Colonic mucosa (tissue), 4 donors: ENCODE measurements at regions not wholly inside any gene's neighbourhood (a gene's known extent, or its start where the extent isn't known, plus 50 kb on each side); places are given as distances from the start of the nearest gene placed in this dataset.

Experiments used
- DNase-seq: peaks from one replicate; pipeline ENCODE4 v3.0.0-alpha.2; 2020
- H3K27ac ChIP-seq: fragments of 200-600 bp; one replicate; pipeline ENCODE4 v1.8.0; 2021
- H3K27me3 ChIP-seq: fragments of 200-600 bp; one replicate; pipeline ENCODE4 v1.8.0; 2021
- H3K36me3 ChIP-seq: fragments of 200-600 bp; one replicate; pipeline ENCODE4 v1.8.0; 2021
- H3K4me1 ChIP-seq: fragments of 200-600 bp; one replicate; pipeline ENCODE4 v1.8.0; 2021; ENCODE audit warnings: mild to moderate bottlenecking
- H3K4me3 ChIP-seq: fragments of 200-600 bp; one replicate; pipeline ENCODE4 v1.8.0; 2021
- H3K9ac ChIP-seq, 2 donors: one replicate each; pipeline ENCODE4 v1.7.0; 2013; ENCODE audit warnings: control low read depth in 2 of 2, low read depth in 2 of 2, low read length in 2 of 2
- H3K9me3 ChIP-seq: fragments of 200-600 bp; one replicate; pipeline ENCODE4 v1.8.0; 2021
- intact Hi-C: fragments of 100-400 bp; cut with DNase I; formaldehyde crosslinking; loops from one replicate; pipeline ENCODE4 v1.14.1; 2022
- TF ChIP-seq, protein P1 (sequence below): fragments of 200-600 bp; IDR thresholded peaks from one replicate; pipeline ENCODE4 v1.8.0; 2022; ENCODE audit warnings: antibody characterized with exemption, mild to moderate bottlenecking
- donor health status: healthy.
- donor health status: DM: no; HTN: no; CAD: no.
- donor health status: DM: no; HTN: no; CAD: no.

DNA sequence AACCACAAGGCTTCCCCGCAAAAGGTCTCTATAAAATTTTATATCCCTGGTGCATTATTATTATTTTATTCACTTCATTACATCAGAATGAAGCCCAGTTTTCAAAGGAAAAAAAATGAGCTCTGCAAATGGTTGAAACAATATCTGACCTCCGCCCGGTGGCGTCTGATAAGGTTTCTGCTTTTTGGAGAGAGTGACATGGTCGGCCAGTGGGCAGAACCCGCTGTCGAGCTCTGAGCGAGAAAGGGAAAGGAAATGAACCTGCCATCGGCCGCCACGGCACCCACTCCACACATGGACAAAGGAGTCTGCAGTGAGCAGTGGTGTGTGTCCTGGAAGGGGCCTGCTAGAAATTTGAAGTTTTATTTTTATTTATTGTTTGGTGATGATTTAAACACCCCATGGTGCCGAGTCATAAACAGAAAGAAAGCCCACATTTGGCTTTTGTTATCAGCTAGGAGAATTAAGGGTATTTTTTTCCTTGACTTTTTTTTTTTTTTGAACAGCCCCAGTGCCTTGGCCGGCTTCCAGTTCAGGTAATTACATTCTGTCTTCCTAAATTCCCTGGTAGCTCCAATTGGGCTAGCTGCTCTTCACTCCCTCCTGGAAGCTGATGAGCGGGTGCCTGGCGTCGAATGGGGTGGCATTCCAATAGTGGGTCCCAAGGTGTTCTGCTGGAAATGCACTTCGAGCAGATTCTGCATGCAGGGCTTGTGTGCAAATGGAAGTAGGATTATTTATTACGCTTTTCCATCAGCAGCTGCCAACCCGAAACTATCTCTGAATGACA is 149.4 kb upstream of the MKI67 start:
- H3K9ac ChIP-seq = no peak overlapping the region
- intact Hi-C loops = no loop called here
- DNase-seq = no peak
- H3K4me3 ChIP-seq = no peak overlapping the region
- H3K27ac ChIP-seq = no peak overlapping the region
- no peaks in the 10 kb centered on the region for H3K4me1 ChIP-seq
- no peaks in the 10 kb centered on the region for H3K9me3 ChIP-seq
- H3K27me3 ChIP-seq = peaks cover 3% of the 10 kb centered on the region
- TF ChIP-seq, protein P1, sequence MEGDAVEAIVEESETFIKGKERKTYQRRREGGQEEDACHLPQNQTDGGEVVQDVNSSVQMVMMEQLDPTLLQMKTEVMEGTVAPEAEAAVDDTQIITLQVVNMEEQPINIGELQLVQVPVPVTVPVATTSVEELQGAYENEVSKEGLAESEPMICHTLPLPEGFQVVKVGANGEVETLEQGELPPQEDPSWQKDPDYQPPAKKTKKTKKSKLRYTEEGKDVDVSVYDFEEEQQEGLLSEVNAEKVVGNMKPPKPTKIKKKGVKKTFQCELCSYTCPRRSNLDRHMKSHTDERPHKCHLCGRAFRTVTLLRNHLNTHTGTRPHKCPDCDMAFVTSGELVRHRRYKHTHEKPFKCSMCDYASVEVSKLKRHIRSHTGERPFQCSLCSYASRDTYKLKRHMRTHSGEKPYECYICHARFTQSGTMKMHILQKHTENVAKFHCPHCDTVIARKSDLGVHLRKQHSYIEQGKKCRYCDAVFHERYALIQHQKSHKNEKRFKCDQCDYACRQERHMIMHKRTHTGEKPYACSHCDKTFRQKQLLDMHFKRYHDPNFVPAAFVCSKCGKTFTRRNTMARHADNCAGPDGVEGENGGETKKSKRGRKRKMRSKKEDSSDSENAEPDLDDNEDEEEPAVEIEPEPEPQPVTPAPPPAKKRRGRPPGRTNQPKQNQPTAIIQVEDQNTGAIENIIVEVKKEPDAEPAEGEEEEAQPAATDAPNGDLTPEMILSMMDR = no peak
- H3K36me3 ChIP-seq = no peaks in the 10 kb centered on the region

DNA sequence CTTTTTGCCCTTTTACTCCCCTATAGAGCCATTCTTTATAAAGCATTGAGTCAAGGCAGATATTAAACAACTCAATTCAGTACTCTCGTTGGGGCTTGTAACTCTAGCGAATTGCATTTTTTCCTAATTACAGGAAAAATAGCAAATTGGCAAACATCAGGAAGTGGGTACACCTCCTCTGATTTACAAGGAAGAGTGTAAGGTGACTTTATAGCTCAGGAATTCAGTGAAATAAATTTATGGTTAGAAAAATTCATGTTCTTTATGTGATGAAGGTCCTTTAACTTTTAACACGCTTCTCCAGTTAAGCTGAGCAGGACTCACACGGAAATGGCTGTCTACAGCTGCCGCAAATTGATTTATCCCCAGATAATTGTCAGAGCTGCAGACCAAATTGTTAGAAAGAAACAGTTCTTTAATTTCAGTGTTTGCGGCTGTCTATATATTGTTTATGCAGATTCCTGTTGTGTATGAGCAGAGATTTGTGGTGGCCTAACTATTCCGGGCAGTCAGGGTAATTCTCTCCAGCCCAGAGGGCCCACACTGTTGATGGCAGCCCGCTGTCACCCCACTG is 151.1 kb upstream of the MKI67 start:
- no peak overlapping the region for H3K9ac ChIP-seq
- TF ChIP-seq, protein P1 = no peak
- H3K9me3 ChIP-seq = no peaks in the 10 kb centered on the region
- no peaks in the 10 kb centered on the region for H3K4me1 ChIP-seq
- no peak overlapping the region for H3K27ac ChIP-seq
- H3K36me3 ChIP-seq = no peaks in the 10 kb centered on the region
- intact Hi-C loops = no loop called here
- no peak overlapping the region for H3K4me3 ChIP-seq
- peaks cover 3% of the 10 kb centered on the region for H3K27me3 ChIP-seq
- DNase-seq = no peak

DNA sequence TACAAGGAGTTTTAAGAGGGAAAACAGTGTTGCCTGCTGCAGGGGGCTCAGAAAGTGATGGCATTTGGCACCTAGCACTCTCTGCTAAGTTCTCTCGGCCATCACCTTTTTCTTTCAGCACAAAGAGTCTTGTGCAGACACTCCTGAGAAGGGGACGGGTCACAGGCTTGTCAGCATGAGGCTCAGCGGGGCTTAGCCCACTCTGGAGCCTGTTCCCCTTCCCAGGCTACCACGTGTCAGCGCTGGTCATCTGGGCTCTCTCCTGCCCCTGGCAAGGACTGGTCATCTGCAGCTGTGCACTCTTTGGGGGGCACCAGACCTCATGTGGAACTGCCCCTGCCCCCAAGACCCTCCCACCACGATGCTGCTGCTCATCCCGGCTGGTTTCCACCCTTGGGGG is 152.1 kb upstream of the MKI67 start:
- intact Hi-C loops = no loop called here
- TF ChIP-seq, protein P1 = no peak
- Histone ChIP-seq H3K4me1 (no peaks in the 10 kb centered on the region), H3K9me3 (no peaks in the 10 kb centered on the region), H3K4me3 (no peak overlapping the region), H3K27me3 (peaks cover 3% of the 10 kb centered on the region), H3K27ac (no peak overlapping the region), H3K9ac (no peak overlapping the region), H3K36me3 (no peaks in the 10 kb centered on the region)
- DNase-seq = no peak

DNA sequence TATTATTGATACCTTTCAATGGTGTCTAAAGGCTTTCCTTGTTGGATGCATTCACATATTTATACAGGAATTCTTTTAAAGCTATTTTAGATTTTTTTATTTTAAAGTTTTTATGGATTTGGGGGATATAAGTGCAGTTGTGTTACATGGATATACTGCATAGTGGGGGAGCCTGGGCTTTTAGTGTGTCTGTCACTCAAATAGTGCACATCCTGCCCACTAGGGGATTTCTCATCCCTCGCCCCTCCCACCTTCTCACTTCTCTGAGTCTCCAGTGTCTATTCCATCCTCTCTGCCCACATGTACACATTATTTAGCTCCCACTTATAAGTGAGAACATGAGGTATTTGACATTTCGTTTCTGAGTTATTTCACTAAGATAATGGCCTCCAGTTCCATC is 154.0 kb upstream of the MKI67 start:
- Histone ChIP-seq H3K9ac (no peak overlapping the region), H3K27me3 (peaks cover 3% of the 10 kb centered on the region), H3K4me3 (no peak overlapping the region), H3K9me3 (no peaks in the 10 kb centered on the region), H3K27ac (no peak overlapping the region), H3K36me3 (no peaks in the 10 kb centered on the region), H3K4me1 (no peaks in the 10 kb centered on the region)
- intact Hi-C loops = no loop called here
- TF ChIP-seq, protein P1 = no peak
- DNase-seq = no peak

DNA sequence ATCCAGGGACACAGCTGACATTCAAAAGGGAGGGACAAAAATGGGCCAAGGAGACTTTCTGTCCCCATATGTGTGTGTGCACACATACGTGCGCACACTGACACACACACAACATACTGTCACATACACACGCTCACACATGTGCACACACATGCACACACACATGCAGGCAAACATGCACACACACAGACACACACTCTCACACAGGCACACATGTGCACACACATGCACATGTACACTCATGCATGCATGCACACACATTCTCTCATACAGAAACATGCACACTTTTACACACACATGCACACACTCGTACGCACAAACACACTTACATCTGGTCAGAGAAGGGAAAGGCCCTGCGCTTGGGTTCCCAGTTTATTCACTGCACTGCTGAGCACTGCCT is 155.1 kb upstream of the MKI67 start:
- Histone ChIP-seq H3K36me3 (no peaks in the 10 kb centered on the region), H3K27me3 (peaks cover 7% of the 10 kb centered on the region), H3K9me3 (no peaks in the 10 kb centered on the region), H3K4me1 (no peaks in the 10 kb centered on the region), H3K4me3 (no peak overlapping the region), H3K9ac (no peak overlapping the region), H3K27ac (no peak overlapping the region)
- DNase-seq = no peak
- intact Hi-C loops = no loop called here
- TF ChIP-seq, protein P1 = no peak
